DOHH2 (cell line): ENCODE measurements at regions not wholly inside any gene's neighbourhood (a gene's known extent, or its start where the extent isn't known, plus 50 kb on each side); places are given as distances from the start of the nearest gene placed in this dataset.

Experiments
- H3F3A ChIP-seq: fragments of 200-600 bp; sonication (generic), shearing (Covaris generic); 2 replicates; pipeline ENCODE4 v1.6.0; 2016; ENCODE audit warnings: antibody characterized with exemption, mild to moderate bottlenecking; ENCODE audit not compliant: control insufficient read depth, insufficient read depth
- H3K27ac ChIP-seq: fragments of 200-600 bp; sonication (generic); 2 replicates; pipeline ENCODE4 v1.5.1; 2014; ENCODE audit warnings: low read depth, mild to moderate bottlenecking, low read length, moderate library complexity
- H3K27me3 ChIP-seq: fragments of 200-600 bp; sonication (generic); 2 replicates; pipeline ENCODE4 v1.6.1; 2014; ENCODE audit warnings: mild to moderate bottlenecking, low read length, mixed read lengths; ENCODE audit not compliant: control insufficient read depth
- H3K36me3 ChIP-seq: fragments of 200-600 bp; sonication (generic); 2 replicates; pipeline ENCODE4 v1.6.1; 2014; ENCODE audit warnings: mild to moderate bottlenecking, low read length, moderate library complexity, mixed read lengths; ENCODE audit not compliant: control insufficient read depth
- H3K4me1 ChIP-seq: fragments of 200-600 bp; sonication (generic); 2 replicates; pipeline ENCODE4 v1.6.1; 2014; ENCODE audit warnings: mild to moderate bottlenecking, low read length, mixed read lengths; ENCODE audit not compliant: control insufficient read depth
- H3K4me2 ChIP-seq: fragments of 200-600 bp; sonication (generic); 2 replicates; pipeline ENCODE4 v1.6.0; 2014; ENCODE audit warnings: mild to moderate bottlenecking, low read length, moderate library complexity
- H3K4me3 ChIP-seq: fragments of 200-600 bp; sonication (generic); 2 replicates; pipeline ENCODE4 v1.5.1; 2014; ENCODE audit warnings: mild to moderate bottlenecking, low read length, mixed read lengths
- H3K79me2 ChIP-seq: fragments of 200-600 bp; sonication (generic); 2 replicates; pipeline ENCODE4 v1.6.1; 2014; ENCODE audit warnings: mild to moderate bottlenecking, low read length, mixed read lengths; ENCODE audit not compliant: control insufficient read depth
- H3K9me2 ChIP-seq: fragments of 200-600 bp; sonication (generic); replicated peaks from 2 replicates; pipeline ENCODE4 v1.6.1; 2014; ENCODE audit warnings: mild to moderate bottlenecking, low read length, mixed read lengths; ENCODE audit not compliant: control insufficient read depth
- H3K9me3 ChIP-seq: fragments of 200-600 bp; sonication (generic); 2 replicates; pipeline ENCODE4 v1.6.1; 2014; ENCODE audit warnings: antibody characterized with exemption, low read length, mixed read lengths; ENCODE audit not compliant: control insufficient read depth, insufficient read depth
- H4K20me1 ChIP-seq: fragments of 200-600 bp; sonication (generic); 2 replicates; pipeline ENCODE4 v1.6.0; 2014; ENCODE audit warnings: low read depth, mild to moderate bottlenecking, antibody characterized with exemption, low read length, moderate library complexity; ENCODE audit not compliant: control insufficient read depth, insufficient read depth
- EZH2phosphoT487 ChIP-seq: fragments of 200-600 bp; sonication (generic); IDR thresholded peaks from 2 replicates; pipeline ENCODE4 v1.6.1; 2017; ENCODE audit warnings: borderline replicate concordance, mild to moderate bottlenecking, antibody characterized with exemption, low read length, moderate library complexity, mixed read lengths
- TF ChIP-seq, protein P1 (sequence below): fragments of 200-600 bp; sonication (generic); IDR thresholded peaks from one replicate; pipeline ENCODE4 v1.5.1; 2014; ENCODE audit warnings: antibody characterized with exemption, mild to moderate bottlenecking, low read depth, low read length; ENCODE audit not compliant: poor library complexity, severe bottlenecking

DNA sequence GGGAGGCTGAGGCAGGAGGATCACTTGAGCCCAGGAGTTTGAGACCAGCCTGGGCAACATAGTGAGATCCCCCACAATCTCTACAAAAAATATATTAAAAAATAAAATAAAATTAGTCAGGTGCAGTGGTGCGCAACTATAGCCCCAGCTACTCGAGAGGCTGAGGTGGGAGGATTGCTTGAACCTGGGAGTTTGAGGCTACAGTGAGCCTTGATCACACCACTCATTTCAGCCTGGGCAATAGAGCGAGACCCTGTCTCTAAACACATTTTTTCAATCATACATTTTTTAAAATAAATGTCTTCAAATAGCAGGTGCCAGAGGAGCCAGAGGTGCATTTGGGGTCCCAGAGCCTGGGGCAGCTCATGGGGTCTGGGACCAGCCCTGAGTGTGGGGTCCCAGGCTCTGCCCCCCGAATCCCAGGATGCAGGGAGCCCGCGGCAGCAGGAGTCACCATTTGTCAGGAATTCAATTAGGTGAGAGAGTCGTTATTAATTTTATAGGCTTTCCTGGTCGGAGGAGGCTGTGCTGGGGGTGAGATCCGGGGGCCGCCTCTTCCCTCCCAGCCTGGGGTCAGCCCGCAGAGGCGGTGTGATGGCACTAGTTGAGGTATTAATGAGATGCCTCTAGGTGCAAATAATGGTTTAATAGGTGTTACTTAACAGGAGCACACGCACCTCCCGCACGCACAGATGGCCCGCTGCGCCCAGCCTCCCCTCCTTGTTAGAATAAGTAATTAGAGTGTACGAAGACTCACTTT lies 78.3 kb downstream of the MICALL2 start:
- no peaks in the 10 kb centered on the region for H3K4me1 ChIP-seq
- no peaks in the 10 kb centered on the region for H3F3A ChIP-seq
- no peaks in the 10 kb centered on the region for H3K79me2 ChIP-seq
- H3K27me3 ChIP-seq: no peaks in the 10 kb centered on the region
- no peaks in the 10 kb centered on the region for H3K9me3 ChIP-seq
- H3K4me2 ChIP-seq: no peak overlapping the region
- no peaks in the 10 kb centered on the region for H4K20me1 ChIP-seq
- H3K4me3 ChIP-seq: no peak overlapping the region
- no peak overlapping the region for H3K27ac ChIP-seq
- TF ChIP-seq, protein P1, sequence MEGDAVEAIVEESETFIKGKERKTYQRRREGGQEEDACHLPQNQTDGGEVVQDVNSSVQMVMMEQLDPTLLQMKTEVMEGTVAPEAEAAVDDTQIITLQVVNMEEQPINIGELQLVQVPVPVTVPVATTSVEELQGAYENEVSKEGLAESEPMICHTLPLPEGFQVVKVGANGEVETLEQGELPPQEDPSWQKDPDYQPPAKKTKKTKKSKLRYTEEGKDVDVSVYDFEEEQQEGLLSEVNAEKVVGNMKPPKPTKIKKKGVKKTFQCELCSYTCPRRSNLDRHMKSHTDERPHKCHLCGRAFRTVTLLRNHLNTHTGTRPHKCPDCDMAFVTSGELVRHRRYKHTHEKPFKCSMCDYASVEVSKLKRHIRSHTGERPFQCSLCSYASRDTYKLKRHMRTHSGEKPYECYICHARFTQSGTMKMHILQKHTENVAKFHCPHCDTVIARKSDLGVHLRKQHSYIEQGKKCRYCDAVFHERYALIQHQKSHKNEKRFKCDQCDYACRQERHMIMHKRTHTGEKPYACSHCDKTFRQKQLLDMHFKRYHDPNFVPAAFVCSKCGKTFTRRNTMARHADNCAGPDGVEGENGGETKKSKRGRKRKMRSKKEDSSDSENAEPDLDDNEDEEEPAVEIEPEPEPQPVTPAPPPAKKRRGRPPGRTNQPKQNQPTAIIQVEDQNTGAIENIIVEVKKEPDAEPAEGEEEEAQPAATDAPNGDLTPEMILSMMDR: no peak
- TF ChIP-seq EZH2phosphoT487: no peak
- no peaks in the 10 kb centered on the region for H3K9me2 ChIP-seq
- H3K36me3 ChIP-seq: no peaks in the 10 kb centered on the region

DNA sequence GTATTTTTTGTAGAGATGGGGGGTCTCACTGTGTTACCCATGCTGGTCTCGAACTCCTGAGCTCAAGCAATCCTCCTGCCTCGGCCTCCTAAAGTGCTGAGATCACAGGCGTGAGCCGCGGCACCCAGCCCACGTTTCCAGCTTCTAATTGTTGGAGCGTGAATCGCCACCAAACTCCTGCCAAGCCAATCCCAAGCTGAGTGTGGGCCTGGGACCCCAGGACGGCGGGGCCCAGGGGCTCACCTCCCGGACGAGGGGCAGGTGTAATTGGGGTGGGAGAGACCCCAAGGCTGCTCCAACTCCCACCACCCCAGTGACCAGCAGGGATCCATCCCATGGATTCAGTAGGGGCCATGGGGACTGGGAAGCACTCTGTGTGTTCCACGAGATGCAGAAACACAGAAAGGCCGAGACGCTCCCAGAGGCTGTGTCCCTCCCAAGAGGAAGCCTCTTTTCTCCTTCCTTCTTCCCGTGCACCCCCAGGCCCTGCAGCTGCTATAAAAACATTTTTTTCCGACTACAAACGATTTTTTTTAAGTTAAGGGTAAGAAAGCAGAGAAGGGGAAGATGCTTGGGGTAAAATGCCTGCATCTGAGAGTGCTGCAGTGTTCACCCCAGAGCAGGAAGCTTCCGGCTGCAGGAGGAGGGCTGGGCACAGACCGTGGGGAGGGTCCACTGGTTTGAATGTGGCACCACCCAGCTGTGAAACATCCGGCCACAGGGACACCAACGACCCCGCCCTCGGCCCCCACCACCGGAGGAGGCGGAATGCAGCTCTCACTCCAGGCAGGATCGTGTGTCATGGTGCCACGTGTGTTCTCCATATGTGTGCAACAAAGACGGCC lies 76.5 kb downstream of the MICALL2 start:
- Histone ChIP-seq H3F3A (no peaks in the 10 kb centered on the region), H3K4me3 (no peak overlapping the region), H3K9me3 (no peaks in the 10 kb centered on the region), H3K4me2 (no peak overlapping the region), H3K36me3 (no peaks in the 10 kb centered on the region), H3K27ac (no peak overlapping the region), H3K9me2 (no peaks in the 10 kb centered on the region), H3K79me2 (no peaks in the 10 kb centered on the region), H3K27me3 (no peaks in the 10 kb centered on the region), H4K20me1 (no peaks in the 10 kb centered on the region), H3K4me1 (no peaks in the 10 kb centered on the region)
- TF ChIP-seq, protein P1: no peak
- no peak for TF ChIP-seq EZH2phosphoT487

DNA sequence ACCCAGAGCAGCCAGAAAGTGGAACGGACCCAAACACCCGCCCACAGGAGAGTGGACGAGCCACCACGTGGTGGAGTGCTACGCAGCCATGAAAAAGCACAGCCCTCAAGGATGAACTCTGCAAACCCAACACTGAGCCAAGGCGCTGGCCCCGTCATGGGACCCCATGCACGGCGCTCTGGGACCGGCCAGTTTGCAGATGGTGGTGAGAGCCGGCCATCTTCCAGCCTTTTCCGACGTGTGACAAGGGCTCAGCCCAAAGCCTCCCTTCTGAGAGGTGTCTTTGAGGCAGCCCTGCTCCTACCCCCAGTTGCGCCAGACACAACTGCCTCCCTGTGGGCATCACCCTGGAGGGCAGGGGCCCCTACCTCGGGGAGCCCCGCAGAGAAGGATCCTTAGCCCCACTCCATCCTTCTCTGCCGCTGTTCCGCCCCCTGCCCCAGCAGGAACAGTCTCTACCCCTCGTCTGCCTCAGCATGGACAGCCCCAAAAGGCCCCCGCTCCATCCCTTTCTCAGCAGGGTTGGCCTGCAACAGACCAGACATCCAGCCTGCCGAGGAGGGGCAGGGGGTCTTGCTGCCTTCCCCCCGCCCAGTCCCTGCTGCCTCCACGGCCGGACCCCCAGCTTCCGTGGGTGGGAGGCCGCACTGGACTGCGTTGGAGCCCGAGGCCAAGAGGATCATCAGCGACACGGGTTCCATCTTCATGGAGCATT lies 75.7 kb downstream of the MICALL2 start:
- Histone ChIP-seq H3K27ac (no peak overlapping the region), H4K20me1 (no peaks in the 10 kb centered on the region), H3K79me2 (no peaks in the 10 kb centered on the region), H3K9me3 (no peaks in the 10 kb centered on the region), H3K4me2 (no peak overlapping the region), H3K4me3 (no peak overlapping the region), H3K27me3 (no peaks in the 10 kb centered on the region), H3F3A (no peaks in the 10 kb centered on the region), H3K9me2 (no peaks in the 10 kb centered on the region), H3K4me1 (no peaks in the 10 kb centered on the region), H3K36me3 (no peaks in the 10 kb centered on the region)
- TF ChIP-seq EZH2phosphoT487: no peak
- TF ChIP-seq, protein P1: no peak
